Aorta (tissue), 5 donors: ENCODE measurements at regions not wholly inside any gene's neighbourhood (a gene's known extent, or its start where the extent isn't known, plus 50 kb on each side); places are given as distances from the start of the nearest gene placed in this dataset.
A peak's percentile ranks its signal among the peaks of the same experiment; 100 is the strongest.
"Not testable (repeated sequence)": the region's sequence is repeated elsewhere in the genome, so short reads cannot be mapped to it uniquely, and the experiment has no call there.

ENCODE experiments used
- ATAC-seq: fragments of 200-7000 bp; cut with Tn5 transposase; one replicate; pipeline ENCODE4 v1.9.1; 2022; ENCODE audit warnings: moderate library complexity; ENCODE audit not compliant: low FRiP score
- DNase-seq, 2 donors: peaks; one replicate each; pipeline ENCODE4 v3.0.0-alpha.2; 2020
- H3K27ac ChIP-seq, 2 donors: one replicate each; pipeline ENCODE4 v1.5.1; 2013; ENCODE audit warnings: low read length in 2 of 2, mild to moderate bottlenecking in 2 of 2, moderate library complexity in 2 of 2, control low read depth in 1 of 2, inconsistent platforms in 1 of 2, low read depth in 1 of 2
- H3K27me3 ChIP-seq, 2 donors: one replicate each; pipeline ENCODE4 v1.6.1; 2013; ENCODE audit warnings: control low read depth in 1 of 2, low read length in 1 of 2, mild to moderate bottlenecking in 1 of 2, moderate library complexity in 1 of 2; ENCODE audit not compliant: insufficient read depth in 2 of 2, control insufficient read depth in 1 of 2
- H3K36me3 ChIP-seq, 2 donors: one replicate each; pipeline ENCODE4 v1.6.1; 2013; ENCODE audit warnings: control low read depth in 1 of 2, low read length in 1 of 2, mild to moderate bottlenecking in 1 of 2; ENCODE audit not compliant: insufficient read depth in 2 of 2, control insufficient read depth in 1 of 2
- H3K4me1 ChIP-seq, 2 donors: one replicate each; pipeline ENCODE4 v1.6.1; 2013; ENCODE audit warnings: low read length in 2 of 2, control low read depth in 1 of 2, mild to moderate bottlenecking in 1 of 2, moderate library complexity in 1 of 2; ENCODE audit not compliant: insufficient read depth in 2 of 2, control insufficient read depth in 1 of 2
- H3K4me3 ChIP-seq, 2 donors: one replicate each; pipeline ENCODE4 v1.5.1; 2013; ENCODE audit warnings: low read length in 2 of 2, control low read depth in 1 of 2, mild to moderate bottlenecking in 1 of 2
- H3K9me3 ChIP-seq: one replicate; pipeline ENCODE4 v1.6.1; 2013; ENCODE audit warnings: mild to moderate bottlenecking, low read length; ENCODE audit not compliant: control insufficient read depth
- WGBS, 2 donors: extraction: QIAGEN DNeasy Blood & Tissue Kit; methylation state at CpG; one replicate each; pipeline ENCODE4 v1.1.7; 2013; 5-methylcytosine and 5-hydroxymethylcytosine counted together
- intact Hi-C, 2 donors: fragments of 100-400 bp; cut with DNase I; formaldehyde crosslinking; loops; one replicate each; pipeline versions ENCODE4 v1.14.2 to v1.15.0; 2022
- donor health status: healthy with polysubstance abuse.
- donor health status: Bipolar disorder and iron deficiency.
- donor health status: DM: no; HTN: no; CAD: no.
- donor health status: DM: no; HTN: no; CAD: no.
- donor health status: DM: yes; HTN: yes; CAD: no.

DNA sequence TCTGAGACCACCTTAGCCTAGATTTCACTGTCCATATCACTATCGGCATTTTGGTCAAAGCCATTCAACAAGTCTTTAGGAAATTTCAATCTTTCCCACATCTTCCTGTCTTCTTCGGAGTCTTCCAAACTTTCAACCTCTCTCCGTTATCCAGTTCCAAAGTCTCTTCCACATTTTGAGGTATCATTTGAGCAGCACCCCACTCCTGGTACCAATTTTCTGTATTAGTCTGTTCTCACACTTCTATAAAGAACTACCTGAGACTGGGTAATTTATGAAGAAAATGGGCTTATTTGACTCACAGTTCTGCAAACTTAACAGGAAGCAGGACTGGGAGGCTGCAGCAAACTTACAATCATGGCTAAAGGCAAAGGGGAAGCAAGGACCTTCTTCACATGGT is 215.5 kb downstream of the CYLC2 start:
- no peak overlapping the region for H3K27ac ChIP-seq
- H3K4me3 ChIP-seq, result no peak overlapping the region
- no peak for DNase-seq
- no peaks in the 10 kb centered on the region for H3K27me3 ChIP-seq
- WGBS, 2 donors, result 82 to 98% methylated on average over 3 of the region's 3 CpGs
- ATAC-seq, result no peak
- intact Hi-C loops, result no loop called here
- H3K36me3 ChIP-seq, result no peaks in the 10 kb centered on the region
- peaks cover 0 to 2% of the 10 kb centered on the region in 2 donors for H3K4me1 ChIP-seq
- no peaks in the 10 kb centered on the region for H3K9me3 ChIP-seq

DNA sequence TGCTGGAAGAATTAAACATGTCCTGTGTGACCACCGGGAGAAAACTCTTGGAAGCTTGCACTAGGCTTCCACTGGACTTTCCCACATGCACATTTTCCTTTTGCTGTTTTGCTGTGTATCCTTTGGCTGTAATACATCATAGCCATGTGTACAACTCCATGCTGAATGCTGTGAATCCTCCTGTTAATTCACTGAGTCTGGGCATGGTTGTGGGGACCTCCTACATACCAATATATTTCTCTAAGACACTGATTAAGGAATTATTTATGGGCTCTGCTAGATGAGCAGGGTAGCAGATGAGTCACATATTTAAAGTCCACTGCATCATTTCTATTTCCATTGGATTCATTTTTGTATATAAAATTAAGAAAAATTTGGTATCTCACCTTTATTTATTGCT is 220.1 kb downstream of the CYLC2 start:
- Histone ChIP-seq H3K27ac (no peak overlapping the region), H3K9me3 (no peaks in the 10 kb centered on the region), H3K4me3 (no peak overlapping the region), H3K4me1 (no peaks in the 10 kb centered on the region), H3K36me3 (no peaks in the 10 kb centered on the region), H3K27me3 (no peaks in the 10 kb centered on the region)
- DNase-seq, result no peak
- intact Hi-C loops, result no loop called here
- 69 to 77% methylated on average over 1 of the region's 1 CpG for WGBS, 2 donors
- ATAC-seq, result no peak

DNA sequence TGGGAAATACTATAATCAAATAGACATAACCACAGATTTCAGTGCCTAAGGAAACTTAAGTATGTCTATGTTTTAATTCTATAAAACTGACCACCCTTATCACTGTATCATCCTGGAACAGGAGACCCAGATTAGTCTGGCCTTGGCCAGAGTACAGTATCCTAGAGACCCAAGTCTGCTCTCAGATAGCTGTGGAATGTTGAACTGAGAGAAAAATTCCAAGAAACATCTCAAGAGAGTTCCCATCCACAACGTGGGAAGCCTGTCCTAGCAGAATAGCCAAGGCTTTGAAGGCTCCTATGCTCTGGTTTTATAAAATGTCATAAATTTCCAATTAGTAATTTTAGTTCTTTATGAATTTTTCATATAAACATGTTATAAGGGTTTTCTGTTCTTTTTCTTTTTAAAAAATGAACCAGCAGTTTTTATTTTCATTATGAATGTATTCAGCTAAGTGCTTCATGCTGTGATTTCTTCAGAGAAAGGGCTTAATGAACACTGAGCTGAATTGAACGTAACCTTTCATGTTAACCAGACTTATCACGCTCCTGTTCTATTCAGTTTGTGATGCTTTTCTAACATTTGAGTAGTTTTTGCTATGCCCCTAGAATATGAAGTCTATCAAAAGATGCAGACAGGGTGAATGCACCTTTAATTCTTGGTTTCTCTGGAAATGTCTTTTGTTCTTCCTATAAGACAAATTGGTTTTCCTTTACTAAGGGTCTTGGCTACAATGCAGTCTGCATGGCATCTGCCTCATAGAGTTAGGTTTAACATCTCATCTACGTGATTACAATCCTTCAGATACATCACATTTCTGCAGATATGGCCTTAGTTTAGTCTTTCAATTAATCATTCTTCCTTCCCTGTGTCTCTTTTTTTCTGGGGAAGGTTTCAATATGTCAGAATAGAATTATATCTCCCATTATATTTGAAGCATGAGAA is 230.8 kb downstream of the CYLC2 start:
- H3K36me3 ChIP-seq, result no peaks in the 10 kb centered on the region
- no peaks in the 10 kb centered on the region for H3K4me1 ChIP-seq
- no peak overlapping the region for H3K4me3 ChIP-seq
- no peak for DNase-seq
- no peaks in the 10 kb centered on the region for H3K9me3 ChIP-seq
- intact Hi-C loops, result no loop called here
- H3K27ac ChIP-seq, result no peak overlapping the region
- ATAC-seq, result no peak
- H3K27me3 ChIP-seq, result no peaks in the 10 kb centered on the region
- WGBS, 2 donors, result 33 to 38% methylated on average over 4 of the region's 4 CpGs

DNA sequence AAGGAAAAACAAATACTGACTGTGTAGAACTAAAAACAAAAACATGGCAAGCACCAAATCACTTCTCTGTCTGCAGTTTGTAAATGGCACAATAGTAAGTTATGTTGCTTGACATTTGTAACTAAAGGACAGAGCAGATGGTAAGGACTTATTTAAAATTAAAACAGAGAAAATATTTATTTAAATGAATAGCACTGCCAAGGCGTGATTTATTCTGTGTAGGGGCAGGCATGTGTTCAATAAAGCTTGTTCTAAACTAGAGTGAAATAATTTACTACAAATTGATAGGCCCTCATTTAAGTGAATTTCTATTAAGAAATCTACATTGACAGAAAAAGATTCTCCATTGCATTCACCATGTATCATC is 231.5 kb downstream of the CYLC2 start:
- Histone ChIP-seq H3K4me1 (no peaks in the 10 kb centered on the region), H3K27me3 (no peaks in the 10 kb centered on the region), H3K4me3 (no peak overlapping the region), H3K9me3 (no peaks in the 10 kb centered on the region), H3K27ac (no peak overlapping the region), H3K36me3 (no peaks in the 10 kb centered on the region)
- DNase-seq, result no peak
- ATAC-seq, result peak; percentile 38
- 40 to 47% methylated on average over 1 of the region's 1 CpG for WGBS, 2 donors
- intact Hi-C loops, result no loop called here

DNA sequence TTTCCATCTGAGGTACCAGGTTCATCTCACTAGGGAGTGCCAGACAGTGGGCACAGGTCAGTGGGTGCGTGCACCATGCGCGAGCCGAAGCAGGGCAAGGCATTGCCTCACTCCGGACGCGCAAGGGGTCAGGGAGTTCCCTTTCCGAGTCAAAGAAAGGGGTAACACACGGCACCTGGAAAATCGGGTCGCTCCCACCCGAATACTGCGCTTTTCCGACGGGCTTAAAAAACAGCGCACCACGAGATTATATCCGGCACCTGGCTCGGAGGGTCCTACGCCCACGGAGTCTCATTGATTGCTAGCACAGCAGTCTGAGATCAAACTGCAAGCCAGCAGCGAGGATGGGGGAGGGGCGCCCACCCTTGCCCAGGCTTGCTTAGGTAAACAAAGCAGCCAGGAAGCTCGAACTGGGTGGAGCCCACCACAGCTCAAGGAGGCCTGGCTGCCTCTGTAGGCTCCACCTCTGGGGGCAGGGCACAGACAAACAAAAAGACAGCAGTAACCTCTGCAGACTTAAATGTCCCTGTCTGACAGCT is 242.5 kb downstream of the CYLC2 start:
- H3K4me3 ChIP-seq, H3K36me3 ChIP-seq, H3K9me3 ChIP-seq, H3K27ac ChIP-seq, H3K4me1 ChIP-seq, intact Hi-C loops, H3K27me3 ChIP-seq, DNase-seq, ATAC-seq: not testable (repeated sequence)
- WGBS, 2 donors, result 87 to 88% methylated on average over 24 of the region's 24 CpGs

DNA sequence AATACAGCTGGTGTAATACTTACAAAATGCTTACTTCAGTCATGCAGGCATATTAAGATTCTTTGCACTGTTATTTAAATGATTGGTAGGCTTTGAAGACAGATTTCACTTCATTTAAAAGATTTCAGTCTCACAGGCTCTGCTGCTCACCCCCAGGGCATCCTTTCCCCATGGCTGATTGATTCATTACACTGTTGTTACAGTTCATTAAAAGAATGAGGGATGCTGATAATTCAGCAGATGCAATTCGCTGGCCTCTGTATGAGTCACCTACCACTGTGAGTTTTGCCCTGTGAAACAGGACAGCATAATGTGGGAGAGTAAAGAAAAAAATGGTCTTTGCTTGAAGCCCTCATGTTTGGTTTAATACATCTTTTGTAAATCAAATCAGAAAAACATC is 246.9 kb downstream of the CYLC2 start:
- intact Hi-C loops, result no loop called here
- Histone ChIP-seq H3K4me1 (no peaks in the 10 kb centered on the region), H3K4me3 (no peak overlapping the region), H3K27me3 (no peaks in the 10 kb centered on the region), H3K27ac (no peak overlapping the region), H3K36me3 (no peaks in the 10 kb centered on the region), H3K9me3 (no peaks in the 10 kb centered on the region)
- no peak for DNase-seq
- WGBS, 2 donors, result 27 to 43% methylated on average over 1 of the region's 1 CpG
- ATAC-seq, result no peak

DNA sequence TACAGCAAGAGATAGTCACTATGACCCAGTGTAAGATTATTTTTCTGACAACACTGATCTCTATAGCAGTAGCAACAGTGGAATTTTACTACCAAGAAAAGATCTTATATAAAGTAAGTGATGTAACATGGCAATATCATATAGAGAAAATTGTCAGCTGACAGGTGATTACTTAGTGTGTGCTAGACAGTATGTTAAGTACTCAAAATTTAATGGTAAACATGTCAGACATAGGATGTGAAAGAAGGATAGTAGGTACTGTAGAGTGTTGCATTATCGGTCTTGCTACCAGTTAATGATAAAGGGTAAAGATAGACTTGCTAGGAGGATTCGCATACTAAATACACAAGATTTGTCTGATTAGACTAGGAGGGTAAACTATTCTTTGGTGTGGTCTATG is 247.4 kb downstream of the CYLC2 start:
- Histone ChIP-seq H3K4me1 (no peaks in the 10 kb centered on the region), H3K27ac (no peak overlapping the region), H3K27me3 (no peaks in the 10 kb centered on the region), H3K36me3 (no peaks in the 10 kb centered on the region), H3K4me3 (no peak overlapping the region), H3K9me3 (no peaks in the 10 kb centered on the region)
- intact Hi-C loops, result no loop called here
- ATAC-seq (no peak), DNase-seq (no peak)
- 95% methylated on average over 2 of the region's 2 CpGs for WGBS, 2 donors

DNA sequence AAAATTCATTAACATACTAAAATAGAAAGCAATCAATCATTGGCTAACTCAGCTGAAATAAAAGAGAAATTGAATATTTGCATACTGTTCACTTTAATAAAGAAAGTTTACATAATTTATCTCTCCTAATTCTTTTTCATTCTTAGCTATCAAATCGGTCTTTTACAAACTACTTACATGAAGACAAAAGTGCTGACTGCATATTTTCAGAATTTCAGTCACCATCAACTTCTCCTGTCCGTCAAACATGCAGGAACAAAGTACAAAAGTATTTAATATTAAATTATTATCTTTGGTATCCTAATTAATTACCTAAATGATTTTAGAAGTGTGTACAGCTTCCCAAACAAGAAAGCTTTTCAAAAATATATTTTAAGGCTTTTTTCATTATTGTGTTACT is 248.4 kb downstream of the CYLC2 start:
- Histone ChIP-seq H3K9me3 (no peaks in the 10 kb centered on the region), H3K4me1 (no peaks in the 10 kb centered on the region), H3K36me3 (no peaks in the 10 kb centered on the region), H3K4me3 (no peak overlapping the region), H3K27me3 (no peaks in the 10 kb centered on the region), H3K27ac (no peak overlapping the region)
- 65 to 72% methylated on average over 2 of the region's 2 CpGs for WGBS, 2 donors
- intact Hi-C loops, result no loop called here
- no peak for ATAC-seq
- DNase-seq, result no peak

DNA sequence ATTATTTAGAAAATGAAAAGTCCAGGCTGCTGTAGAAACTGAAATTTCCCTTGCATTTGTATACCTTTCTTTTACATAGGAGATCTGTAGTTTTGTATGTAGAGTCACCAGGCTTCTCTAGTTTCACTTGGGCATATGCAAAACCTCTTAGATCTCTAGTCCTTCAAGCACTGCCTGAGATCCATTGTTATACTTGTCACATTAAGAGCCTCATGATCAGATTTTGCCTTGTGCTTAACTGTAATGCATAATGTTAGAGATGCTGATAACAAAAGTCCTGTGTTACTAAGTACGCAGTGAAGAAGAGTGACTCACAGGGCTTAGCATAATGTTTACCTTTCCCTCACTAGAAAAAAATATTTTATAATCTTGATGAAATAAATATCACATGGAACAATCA is 250.2 kb downstream of the CYLC2 start:
- ATAC-seq, result no peak
- H3K4me1 ChIP-seq, result no peaks in the 10 kb centered on the region
- WGBS, 2 donors, result 11 to 15% methylated on average over 1 of the region's 1 CpG
- no peaks in the 10 kb centered on the region for H3K9me3 ChIP-seq
- no peak overlapping the region for H3K27ac ChIP-seq
- H3K27me3 ChIP-seq, result no peaks in the 10 kb centered on the region
- H3K36me3 ChIP-seq, result no peaks in the 10 kb centered on the region
- intact Hi-C loops, result no loop called here
- DNase-seq, result no peak
- no peak overlapping the region for H3K4me3 ChIP-seq
